HEK293 (cell line): ENCODE measurements at regions not wholly inside any gene's neighbourhood (a gene's known extent, or its start where the extent isn't known, plus 50 kb on each side); places are given as distances from the start of the nearest gene placed in this dataset.

Experiments
- CTCF ChIP-seq: fragments of 450-650 bp; formaldehyde crosslinking; IDR thresholded peaks from 2 replicates; pipeline ENCODE4 v1.5.1; 2016; ENCODE audit warnings: missing biosample characterization, missing genetic modification characterization
- INSM2 ChIP-seq: fragments of 450-650 bp; formaldehyde crosslinking; IDR thresholded peaks from 2 replicates; pipeline ENCODE4 v1.5.1; 2016; ENCODE audit warnings: missing biosample characterization, missing genetic modification characterization
- KLF7 ChIP-seq: fragments of 450-650 bp; formaldehyde crosslinking; IDR thresholded peaks from 2 replicates; pipeline ENCODE4 v1.5.1; 2016; ENCODE audit warnings: missing biosample characterization, missing genetic modification characterization, borderline replicate concordance
- TCF7L2 ChIP-seq: IDR thresholded peaks from 2 replicates; pipeline ENCODE4 v1.6.1; 2011; ENCODE audit warnings: low read depth, mild to moderate bottlenecking, inconsistent platforms, low read length, moderate library complexity, borderline replicate concordance
- ZBTB7A ChIP-seq: fragments of 450-650 bp; formaldehyde crosslinking; IDR thresholded peaks from 2 replicates; pipeline ENCODE4 v1.5.1; 2016; ENCODE audit warnings: low read depth, missing biosample characterization, missing genetic modification characterization
- ZNF140 ChIP-seq: fragments of 450-650 bp; formaldehyde crosslinking; IDR thresholded peaks from 2 replicates; pipeline ENCODE4 v1.5.1; 2016; ENCODE audit warnings: missing biosample characterization, missing genetic modification characterization
- ZNF362 ChIP-seq: fragments of 450-650 bp; formaldehyde crosslinking; IDR thresholded peaks from 2 replicates; pipeline ENCODE4 v1.5.1; 2016; ENCODE audit warnings: missing biosample characterization, missing genetic modification characterization
- ZNF404 ChIP-seq: fragments of 450-650 bp; formaldehyde crosslinking; IDR thresholded peaks from 2 replicates; pipeline ENCODE4 v1.5.1; 2017; ENCODE audit warnings: missing biosample characterization, missing genetic modification characterization
- ZNF530 ChIP-seq: fragments of 450-650 bp; formaldehyde crosslinking; IDR thresholded peaks from 2 replicates; pipeline ENCODE4 v1.5.1; 2016; ENCODE audit warnings: low read depth, missing biosample characterization, missing genetic modification characterization
- ZNF654 ChIP-seq: fragments of 450-650 bp; formaldehyde crosslinking; IDR thresholded peaks from 2 replicates; pipeline ENCODE4 v1.5.1; 2016; ENCODE audit warnings: low read depth, missing biosample characterization, missing genetic modification characterization

- TF ChIP-seq TCF7L2 (no peak), ZNF530 (tag by site-specific recombination) (no peak), INSM2 (tag by site-specific recombination) (no peak), ZNF140 (tag by site-specific recombination) (no peak), CTCF (tag by site-specific recombination) (no peak), KLF7 (tag by site-specific recombination) (no peak), ZNF404 (tag by site-specific recombination) (no peak), ZBTB7A (tag by site-specific recombination) (no peak), ZNF654 (tag by site-specific recombination) (no peak), ZNF362 (no peak)
Observed at GRCh38 chrX:4094926-4095325, 381.5 kb upstream of the PRKX start.
